HG02970 (cell line): ENCODE measurements at regions not wholly inside any gene's neighbourhood (a gene's known extent, or its start where the extent isn't known, plus 50 kb on each side); places are given as distances from the start of the nearest gene placed in this dataset.

ENCODE experiments used
- ATAC-seq: cut with Tn5 transposase; IDR thresholded peaks from one replicate; pipeline ENCODE4 v1.9.1; 2021; ENCODE audit warnings: mild to moderate bottlenecking, moderate library complexity, moderate number of reproducible peaks; ENCODE audit not compliant: unreplicated experiment, low FRiP score

GRCh38 chr2:118255771-118256372 lies 167.6 kb downstream of the INSIG2 start:
- ATAC-seq: no peak

DNA sequence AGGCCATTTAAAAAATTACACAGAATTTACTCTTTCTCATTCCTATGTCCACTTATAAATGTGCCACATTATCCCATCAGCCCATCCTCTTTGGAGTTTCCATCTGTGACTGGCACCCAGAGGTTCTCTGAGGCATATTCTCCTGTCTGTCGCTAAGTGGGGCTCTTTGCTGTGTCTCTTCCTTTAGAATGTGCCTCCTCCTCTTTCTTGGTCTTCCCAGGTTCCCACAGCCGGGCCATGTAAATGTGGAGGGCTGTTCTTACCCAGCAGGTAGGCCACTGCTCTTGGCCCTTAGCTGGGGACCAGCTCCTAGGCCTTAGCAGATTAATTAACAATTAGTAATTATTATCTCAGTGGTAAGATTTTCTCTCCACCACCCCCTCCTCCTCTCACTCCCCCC lies 167.0 kb downstream of the INSIG2 start:
- no peak for ATAC-seq

DNA sequence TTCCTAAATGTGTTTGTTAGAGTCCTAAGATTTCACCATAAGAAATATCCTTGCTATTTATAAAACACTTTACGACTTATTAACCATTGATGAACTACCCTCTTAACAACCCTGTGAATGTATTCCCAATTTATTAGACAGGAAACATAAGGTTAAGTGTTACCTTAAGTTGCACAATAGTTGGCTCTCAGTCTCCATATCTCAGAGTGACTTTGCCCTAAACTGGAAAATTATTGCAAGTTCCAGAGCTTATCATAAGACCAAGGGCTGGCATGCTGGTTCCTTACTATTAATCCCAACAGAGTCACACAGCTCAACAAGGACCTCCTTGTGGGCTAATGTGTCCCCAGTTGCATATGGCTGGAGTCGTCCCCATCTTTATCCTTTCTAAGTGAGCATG lies 165.8 kb downstream of the INSIG2 start:
- ATAC-seq: no peak

DNA sequence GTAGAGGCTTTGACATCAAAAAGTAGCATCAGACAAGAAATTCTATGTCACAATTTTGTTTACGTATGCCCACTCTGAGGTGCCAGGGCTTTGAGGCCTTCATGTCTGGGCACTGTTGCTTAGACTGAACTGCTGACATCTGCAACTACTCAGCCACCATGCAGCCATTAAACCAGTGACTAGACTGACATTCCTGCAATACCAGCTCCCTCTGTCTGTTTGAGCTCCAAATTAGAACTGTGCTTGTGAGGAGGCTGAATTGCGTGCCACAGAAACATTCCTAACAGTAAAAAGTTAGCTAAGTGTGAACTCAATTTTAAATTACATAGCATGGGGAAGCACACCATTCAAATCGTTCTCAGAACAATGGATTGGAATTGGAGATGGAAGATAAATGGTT lies 163.2 kb downstream of the INSIG2 start:
- ATAC-seq: no peak

DNA sequence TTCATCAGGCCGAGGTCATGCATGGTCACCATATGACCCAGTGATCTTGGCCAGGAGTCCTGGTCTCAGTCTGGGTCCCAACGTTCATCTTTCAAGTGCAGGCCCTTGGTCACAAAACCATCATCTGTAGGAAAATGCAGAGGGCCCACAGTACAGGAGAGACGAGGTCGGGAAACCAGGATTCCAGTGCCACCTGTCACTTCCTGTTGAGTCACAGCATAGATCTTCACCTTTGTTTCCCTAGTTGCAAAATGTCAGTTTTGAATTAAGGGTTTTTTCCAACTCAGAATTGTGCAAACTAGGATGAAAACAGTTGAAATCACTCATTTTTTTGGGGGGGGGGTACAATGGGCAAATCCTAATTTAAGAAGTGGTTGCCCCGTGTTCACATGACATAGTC lies 162.2 kb downstream of the INSIG2 start:
- no peak for ATAC-seq

- ATAC-seq: no peak
These were observed 161.7 kb downstream of the INSIG2 start for GRCh38 chr2:118250001-118250400.

- no peak for ATAC-seq
These were observed 161.3 kb downstream of the INSIG2 start for GRCh38 chr2:118249531-118249930.

DNA sequence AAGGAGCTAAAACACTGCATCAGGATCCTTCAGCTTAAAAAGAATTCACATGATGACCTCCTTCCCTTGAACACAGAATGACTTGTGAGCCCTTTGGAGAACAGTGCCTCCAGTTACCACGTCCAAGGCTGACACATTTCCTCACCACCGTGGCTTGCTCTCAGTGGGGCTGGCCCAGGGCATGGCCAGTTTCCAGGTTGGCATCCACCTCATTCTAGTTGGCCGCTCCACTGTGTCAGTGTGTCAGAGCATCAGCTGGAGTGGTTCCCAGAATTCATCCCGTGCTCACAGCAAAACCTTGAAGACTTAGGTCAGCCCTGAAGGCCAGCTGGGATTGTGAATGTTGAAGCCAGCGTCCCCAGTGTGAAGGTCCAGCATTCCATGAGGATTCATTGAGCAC lies 158.5 kb downstream of the INSIG2 start:
- no peak for ATAC-seq

- no peak for ATAC-seq
These were observed 157.8 kb downstream of the INSIG2 start for GRCh38 chr2:118246079-118246478.

GRCh38 chr2:118244686-118245085 lies 156.4 kb downstream of the INSIG2 start:
- no peak for ATAC-seq

DNA sequence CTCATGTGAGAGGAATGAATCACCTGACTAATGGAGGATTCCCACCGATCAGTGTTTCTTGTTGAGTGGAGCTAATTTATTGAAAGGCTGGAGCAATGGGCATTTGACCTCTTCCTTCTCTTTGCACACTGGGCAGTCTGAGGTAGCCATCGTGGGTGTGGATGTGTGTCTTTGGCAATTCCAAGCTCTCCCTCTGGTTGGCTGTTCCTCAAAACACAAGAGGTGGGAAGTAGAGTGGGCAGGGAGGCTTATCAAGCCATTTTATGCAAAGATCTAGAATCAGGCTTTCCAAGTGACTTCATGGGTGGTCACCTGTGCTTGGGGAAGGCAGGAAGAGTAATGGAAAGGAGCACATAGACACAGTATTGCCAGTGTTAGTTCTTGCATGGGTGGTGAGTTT lies 154.8 kb downstream of the INSIG2 start:
- ATAC-seq: no peak

DNA sequence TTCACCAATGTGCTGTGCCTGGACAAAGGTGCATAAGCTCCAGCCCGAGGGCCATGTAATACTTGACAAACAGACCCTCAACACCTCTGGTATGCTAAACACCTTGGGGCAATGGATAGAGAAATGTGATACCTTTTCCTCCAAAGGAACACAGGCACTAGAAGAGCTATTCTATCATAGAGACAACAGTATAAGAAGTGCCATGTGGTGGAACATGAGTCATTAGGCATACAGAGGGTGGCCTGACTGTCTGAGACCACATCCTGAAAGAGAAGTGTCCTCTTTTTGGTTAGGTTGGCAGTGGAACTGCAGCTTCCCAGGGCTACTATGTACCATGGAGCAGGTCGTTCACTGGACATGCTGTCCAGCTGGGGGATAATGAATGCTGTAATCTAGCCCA lies 153.9 kb downstream of the INSIG2 start:
- ATAC-seq: no peak

- ATAC-seq: no peak
These were observed 152.9 kb downstream of the INSIG2 start for GRCh38 chr2:118241128-118241527.

GRCh38 chr2:118240276-118240675 lies 152.0 kb downstream of the INSIG2 start:
- no peak for ATAC-seq

- no peak for ATAC-seq
These were observed 151.0 kb downstream of the INSIG2 start for GRCh38 chr2:118239284-118239683.

DNA sequence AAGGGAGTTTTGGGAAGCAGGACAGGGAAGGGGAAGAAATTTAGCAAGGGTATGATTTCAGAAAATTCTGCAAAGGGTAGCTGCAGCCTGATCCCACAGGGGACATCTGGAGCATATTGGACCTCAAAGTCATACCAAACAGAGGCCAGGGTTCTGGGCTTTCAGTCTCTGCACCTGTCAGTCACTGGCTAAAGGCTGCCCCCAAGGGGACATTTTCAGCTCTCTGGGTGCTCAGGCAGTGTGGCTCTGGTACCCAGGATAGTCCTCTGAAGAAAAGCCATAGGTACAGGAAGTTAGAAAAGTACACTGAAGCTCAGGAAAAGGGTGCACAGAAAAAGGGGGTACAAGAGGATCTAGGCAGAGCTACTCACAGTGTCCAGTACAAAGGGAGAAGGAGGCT lies 149.2 kb downstream of the INSIG2 start:
- ATAC-seq: no peak

DNA sequence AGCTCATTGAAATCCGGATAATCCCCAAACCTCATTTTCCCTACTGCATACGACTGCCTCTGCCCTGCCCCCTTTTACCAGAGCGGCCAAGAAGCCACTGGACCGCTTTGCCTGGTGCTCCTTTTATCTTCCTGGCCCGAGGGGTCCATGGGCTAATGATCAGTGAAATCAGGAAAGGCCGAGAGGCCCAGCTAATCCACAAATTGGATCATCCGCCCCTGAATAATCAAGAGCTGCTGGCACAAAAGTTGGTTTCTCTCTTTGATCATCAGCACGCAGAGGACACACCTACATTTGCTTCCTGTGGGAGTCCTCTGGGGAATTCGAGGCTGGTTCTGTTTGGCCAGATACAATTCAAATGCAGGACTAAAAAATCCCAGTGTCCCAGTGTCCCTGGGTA lies 144.5 kb downstream of the INSIG2 start:
- ATAC-seq: no peak

DNA sequence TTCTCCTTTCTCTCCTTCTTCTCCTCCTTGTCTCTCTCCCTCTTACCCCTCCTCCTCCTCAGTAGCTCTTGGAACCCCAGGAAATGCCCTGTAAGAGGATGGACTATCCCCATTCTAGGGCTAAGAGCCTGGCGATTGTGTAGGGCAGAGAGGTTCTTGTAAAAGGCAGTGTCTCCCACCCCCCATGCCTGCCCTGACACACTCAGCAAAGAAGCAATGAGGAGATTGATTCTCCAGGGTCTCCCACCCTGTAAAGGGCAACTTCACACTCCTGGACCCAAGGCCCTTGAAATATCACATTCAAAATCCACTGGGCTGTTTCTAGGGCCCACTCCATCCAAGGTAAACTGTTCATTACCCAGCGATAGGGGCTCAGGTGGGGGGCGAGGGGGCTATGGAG lies 144.1 kb downstream of the INSIG2 start:
- no peak for ATAC-seq

GRCh38 chr2:118231759-118232158 lies 143.5 kb downstream of the INSIG2 start:
- ATAC-seq: no peak

GRCh38 chr2:118227698-118228508 lies 139.6 kb downstream of the INSIG2 start:
- no peak for ATAC-seq

GRCh38 chr2:118225666-118226065 lies 137.4 kb downstream of the INSIG2 start:
- no peak for ATAC-seq

- ATAC-seq: no peak
These were observed 136.6 kb downstream of the INSIG2 start for GRCh38 chr2:118224895-118225311.
